Lung microvascular endothelial cell (primary cell): ENCODE measurements at regions not wholly inside any gene's neighbourhood (a gene's known extent, or its start where the extent isn't known, plus 50 kb on each side); places are given as distances from the start of the nearest gene placed in this dataset.

Source experiments
- DNase-seq, 2 donors: peaks; one replicate each; pipeline versions ENCODE4 v3.0.0 to v3.0.0-alpha.2; 2010; ENCODE audit warnings: low read depth in 2 of 2

DNA sequence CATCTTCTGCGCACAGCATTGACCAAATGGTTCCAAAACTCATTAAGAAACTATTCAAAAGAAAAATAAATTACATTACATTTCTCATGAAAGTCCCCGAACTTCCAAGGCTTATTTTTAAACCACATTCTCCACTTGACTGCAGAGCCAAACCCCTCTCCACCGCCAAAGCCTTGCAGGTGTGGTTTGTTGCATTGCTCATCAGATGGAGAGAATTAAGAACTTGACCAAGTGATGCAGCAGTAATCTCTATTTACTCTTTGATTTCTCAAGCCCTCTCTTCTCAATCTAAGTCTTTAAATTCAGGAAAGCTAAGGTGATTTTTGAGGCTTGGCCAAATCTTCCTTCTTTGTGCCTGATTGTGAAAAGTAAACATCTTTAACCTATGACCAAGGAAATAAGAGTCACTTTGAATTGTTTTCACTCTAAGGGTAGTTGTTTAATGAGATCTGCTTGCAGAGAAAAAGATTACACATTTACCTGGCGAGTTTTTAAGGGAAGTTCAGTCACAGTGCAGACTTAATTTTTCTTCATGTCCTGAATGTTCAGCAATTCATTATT lies 290.5 kb upstream of the ITGA1 start:
- no peak for DNase-seq

DNA sequence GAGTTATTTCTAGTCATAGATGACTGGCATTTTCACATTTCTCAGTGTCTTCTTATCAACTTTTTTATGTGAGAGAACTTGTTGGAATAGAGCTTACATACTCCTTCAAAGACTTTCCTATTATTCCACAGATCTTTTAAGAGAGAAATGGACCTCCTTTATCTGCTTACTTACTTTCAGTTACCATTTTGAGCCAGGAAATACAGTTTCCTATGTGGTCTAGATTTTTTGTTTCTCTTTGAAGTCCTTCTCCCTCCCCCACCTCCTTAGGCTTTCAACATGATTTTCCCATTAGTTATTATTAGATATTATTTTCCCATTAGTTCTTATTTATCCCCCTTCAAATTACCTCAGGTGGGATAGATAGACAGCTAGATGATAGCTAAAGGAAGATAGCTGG lies 289.1 kb upstream of the ITGA1 start:
- DNase-seq = no peak

DNA sequence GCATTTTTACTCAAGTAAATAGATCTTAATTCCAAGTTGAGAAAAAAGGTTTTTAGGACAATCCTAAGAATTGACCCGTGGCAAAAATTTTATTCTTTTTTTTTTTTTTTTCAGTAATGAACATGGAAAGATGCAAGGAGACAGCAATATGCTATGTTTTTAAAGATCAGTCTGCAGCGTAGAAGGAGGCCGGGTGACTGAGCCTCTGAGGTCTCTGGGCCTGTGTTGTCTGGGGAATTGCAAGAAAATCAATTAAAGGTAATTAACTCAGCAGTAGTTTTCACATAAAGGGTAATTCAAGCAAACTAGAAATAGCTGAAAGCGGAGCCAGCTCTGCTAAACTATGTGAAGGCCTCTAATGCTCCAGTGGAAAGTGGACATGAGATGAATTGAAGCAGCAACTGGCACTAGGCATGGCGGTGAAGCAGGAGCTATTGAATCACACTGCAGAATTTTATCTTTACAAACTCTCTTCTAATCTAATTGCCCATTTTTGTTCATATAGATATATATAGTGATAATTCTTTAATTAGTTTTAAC lies 285.2 kb upstream of the ITGA1 start:
- no peak for DNase-seq

DNA sequence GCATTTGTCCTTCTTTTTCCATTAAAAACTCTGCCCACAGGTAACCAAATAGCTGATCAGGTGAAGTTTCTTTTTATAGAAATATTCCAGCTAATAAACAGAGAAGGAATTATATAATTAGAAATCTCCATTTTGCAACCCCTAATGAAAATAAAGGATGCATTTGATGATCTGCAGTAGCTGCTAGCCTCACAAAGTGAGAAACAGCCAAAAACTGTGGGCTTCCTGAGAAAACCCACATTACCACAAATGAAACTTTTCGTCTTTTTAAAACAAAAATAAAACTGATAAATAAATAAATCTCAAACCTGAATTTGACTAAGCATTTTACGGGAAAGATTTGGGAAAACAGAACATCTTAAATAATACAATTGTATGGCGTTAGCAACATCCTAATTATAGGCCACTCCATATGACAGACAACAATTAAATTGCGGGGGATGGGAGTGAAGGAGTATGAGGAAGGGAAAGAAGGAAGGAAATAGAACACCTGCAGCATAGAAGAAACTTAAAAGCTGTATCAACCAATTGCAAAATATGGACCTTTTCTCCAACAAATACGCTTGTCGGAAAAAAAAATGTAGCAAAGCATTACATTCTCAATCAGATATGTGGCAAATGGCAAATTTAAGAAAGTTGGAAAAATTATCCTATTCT lies 283.0 kb upstream of the ITGA1 start:
- DNase-seq = no peak

DNA sequence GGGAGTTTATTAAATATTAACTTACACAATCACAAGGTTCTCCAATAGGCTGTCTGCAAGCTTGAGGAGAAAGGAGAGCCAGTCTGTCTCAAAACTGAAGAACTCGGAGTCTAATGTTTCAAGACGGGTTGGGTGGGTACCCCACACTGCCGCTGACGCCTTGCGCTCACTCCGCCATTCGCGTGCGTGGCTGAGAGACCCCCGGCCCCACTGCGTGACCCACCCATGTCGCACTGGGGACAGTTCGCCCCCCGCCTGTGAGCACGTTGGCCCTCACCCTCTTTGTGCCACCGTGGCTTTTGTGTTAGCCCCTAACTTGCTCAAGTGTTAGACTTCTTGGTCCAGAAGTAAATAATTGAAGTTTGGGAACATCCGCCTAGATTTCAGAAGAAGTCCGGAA lies 270.0 kb upstream of the ITGA1 start:
- DNase-seq = no peak

DNA sequence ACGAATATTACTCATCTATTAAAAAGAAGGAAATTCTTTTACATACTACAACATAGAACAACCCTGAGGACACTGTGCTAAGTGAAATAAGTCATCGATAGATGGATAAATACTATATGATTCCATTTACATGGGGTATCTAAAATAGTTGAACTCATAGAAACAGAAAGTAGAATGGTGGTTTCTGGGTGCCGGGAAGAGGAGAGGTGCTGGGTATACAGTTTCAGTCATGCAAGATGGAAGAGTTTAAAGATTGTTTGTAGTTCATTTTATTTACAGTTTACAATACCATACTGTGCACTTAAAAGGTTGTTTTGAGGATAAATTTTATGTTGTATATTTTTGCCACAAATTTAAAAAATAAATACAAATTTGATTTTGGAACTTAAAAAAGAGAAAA lies 267.5 kb upstream of the ITGA1 start:
- no peak for DNase-seq

DNA sequence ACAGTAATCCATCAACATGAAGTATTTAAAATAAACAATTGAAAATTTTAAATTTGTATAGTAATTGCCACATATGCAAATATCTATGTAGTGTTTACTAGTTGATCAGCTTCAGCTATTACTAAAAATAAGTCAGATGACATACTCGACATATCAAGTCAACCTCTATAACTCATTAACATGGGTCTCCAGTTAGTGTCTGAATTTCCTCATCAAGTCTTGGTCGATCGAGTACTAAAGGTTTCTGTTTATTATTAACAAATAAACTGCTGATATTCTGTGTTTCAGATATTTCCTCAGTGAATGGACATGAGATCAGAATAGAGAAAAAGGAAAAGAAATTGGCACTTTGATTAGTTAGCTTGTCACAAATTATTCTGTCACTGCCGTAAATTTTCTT lies 266.5 kb upstream of the ITGA1 start:
- DNase-seq = no peak

DNA sequence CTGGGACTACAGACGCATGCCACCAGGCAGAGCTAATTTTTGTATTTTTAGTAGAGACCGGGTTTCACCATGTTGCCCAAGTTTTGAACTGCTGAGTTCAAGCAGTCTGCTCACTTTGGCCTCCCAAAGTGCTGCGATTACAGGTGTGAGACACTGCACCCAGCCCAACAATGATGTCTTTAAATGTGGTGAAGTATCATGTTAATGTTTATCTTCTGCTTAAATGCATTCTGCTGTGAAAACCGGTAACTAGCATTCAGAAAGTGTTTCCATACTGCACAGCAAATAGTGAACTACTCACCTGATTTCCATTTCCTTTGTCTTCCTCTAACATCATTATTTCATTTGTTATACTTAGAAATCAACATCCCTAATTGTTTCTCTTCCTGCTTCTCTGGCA lies 264.0 kb upstream of the ITGA1 start:
- no peak for DNase-seq

DNA sequence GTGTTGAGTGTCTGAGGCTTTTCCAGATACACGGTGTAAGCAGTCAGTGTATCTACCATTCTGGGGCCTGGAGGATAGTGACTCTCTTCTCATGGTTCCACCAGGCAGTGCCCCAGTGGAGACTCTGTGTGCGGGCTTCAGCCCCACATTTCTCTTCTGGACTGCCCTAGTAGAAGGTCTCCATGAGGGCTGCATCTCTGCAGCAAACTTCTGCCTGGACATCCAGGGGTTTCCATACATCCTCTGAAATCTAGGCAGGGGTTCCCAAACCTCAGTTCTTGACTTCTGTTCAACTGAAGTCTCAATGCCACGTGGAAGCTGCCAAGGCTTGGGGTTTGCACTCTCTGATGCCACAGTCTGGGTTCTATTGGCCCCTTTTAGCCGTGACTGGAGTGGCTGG lies 256.6 kb upstream of the ITGA1 start:
- DNase-seq = no peak

DNA sequence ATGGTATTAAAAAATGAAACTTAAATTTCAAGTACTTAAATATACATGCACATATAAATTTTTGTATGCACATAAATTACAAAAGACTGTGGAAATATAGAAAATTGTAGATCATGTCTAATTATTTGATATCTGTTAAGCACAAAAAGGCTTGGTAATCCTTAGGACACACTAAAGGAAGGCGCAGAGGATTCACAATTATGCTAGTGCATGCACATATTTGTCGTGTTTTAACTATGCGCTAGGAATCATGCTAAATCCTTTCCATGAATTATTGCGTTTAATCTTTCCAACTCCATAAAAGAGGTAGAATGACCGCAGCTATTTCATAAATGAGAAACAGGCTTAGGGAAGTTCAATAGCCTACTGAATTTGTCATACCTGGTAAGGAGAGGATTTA lies 244.1 kb upstream of the ITGA1 start:
- DNase-seq = no peak

DNA sequence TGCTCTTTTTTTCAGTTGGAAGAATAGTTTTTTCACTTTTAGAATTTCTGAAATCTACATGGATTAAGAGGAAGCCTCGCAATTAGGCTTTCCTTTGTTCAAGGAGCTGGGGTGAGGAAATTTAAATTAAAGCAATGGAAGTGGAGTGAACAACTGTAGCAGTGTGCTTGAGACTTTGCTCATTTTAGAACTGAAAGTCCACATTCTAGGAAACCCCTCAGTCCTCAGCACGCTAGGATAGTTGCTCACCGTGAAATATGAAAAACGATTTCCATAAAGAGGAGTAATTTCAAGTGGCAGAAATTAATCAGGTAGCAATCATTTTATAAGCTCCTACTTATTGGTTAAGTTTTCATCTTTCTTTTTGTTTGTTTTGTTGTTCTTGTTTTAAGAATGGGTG lies 243.0 kb upstream of the ITGA1 start:
- no peak for DNase-seq

DNA sequence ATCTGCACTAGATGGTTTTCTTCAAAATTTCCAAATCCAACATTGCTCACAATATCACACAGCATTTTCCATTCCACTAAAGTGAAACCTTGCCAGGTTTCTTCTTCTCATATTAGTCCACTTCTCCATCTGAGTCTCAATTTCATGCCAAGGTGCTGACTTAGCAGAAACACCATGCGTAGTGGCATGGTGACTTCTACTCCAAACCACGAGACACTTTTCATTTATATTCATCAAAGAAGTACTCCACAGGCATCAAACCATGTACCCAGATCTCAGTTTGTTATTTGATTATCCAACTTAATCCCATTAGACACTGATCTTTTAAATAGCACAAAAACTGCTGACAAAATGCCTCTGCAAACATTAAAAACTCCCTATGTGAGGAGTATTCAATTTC lies 233.4 kb upstream of the ITGA1 start:
- DNase-seq = no peak

DNA sequence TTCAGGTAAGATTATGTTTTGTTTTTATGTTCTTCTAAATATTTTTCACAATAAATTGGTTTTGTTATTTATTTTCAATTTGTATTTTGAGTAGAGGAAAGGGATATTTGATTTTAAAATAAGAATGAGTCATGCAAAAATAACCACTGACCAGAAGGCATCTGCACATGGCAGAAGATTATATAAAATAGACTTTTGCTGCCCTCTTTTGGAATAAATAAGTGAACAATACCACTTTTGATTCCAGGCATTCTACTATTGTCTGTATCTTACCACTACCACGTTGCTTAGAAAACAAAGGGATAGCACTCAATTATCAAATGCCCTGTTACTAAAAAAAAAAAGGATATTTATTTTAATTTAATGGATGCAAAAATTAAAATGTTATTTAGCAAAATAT lies 227.3 kb upstream of the ITGA1 start:
- no peak for DNase-seq

DNA sequence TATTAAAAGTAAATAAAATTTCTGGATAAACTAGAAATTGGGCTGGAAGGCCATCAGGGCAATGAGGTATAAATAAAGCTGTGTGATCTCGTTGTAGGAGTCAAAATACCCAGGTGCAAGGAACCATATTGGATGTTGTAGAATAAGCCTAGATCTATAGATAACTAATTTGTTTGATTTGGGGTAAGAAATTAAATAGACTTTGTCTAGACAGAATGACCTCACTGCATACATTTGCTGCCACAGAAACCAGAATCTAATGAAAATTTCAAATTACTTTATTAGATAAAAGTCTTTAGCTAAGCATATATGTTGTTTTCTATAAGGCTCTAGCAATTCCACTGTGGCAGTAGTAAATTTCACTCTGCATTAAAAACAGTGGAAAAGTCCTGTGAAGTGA lies 225.2 kb upstream of the ITGA1 start:
- DNase-seq = no peak

DNA sequence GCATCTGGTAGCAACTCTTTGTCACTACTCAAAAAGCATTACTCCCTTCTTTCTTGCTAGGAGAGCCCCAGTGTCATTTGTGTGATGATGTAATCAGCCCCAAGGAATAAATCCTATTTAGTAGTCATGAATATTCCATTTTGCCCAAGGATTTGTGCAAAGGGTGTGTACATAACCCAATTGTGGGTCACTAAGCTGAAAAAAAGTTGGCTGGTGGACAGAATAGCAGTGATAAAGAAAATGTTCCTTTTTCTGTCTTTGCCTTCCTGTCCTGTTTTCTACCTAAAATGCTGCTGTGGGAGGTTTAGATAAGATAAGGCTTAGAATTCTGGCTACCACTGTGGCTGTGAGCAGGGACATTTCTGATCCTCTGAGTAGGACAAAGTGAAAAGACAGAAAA lies 223.1 kb upstream of the ITGA1 start:
- no peak for DNase-seq

DNA sequence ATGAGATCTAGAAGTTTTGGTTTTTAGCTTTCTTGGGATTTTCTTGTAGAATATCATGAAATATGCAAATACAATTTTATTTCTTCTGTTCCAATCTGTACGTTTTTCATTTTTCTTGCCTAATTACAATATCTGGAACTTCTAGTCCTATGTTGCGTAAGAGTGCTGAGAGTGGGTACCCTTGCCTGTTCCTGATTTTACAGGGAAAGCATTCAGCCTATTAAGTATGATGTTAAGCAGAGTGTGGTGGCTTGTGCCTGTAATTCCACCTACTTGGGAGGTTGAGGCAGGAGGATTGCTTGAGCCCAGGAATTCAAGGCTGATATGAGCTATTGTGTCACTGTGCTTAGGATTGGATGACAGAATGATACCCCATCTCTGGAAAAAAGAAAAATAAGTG lies 210.2 kb upstream of the ITGA1 start:
- DNase-seq = no peak

DNA sequence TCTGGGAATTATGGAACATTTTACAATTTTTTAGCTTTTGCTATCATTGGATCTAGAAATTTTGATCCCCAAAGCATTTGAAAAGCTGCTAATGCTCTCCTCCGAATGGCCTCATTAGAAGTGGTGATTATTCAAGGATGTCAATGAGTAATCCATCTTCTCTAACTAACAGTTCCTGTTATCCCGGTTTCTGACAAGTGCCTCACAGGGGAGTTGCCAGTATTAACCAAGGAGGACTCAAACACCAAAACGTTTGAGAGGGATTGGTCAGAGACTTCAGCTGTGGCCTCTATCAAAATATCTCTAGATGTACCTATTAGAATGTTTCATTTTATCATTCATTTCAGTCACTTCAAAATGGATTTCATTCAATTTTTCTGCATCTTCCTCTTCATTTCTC lies 208.3 kb upstream of the ITGA1 start:
- DNase-seq = no peak

DNA sequence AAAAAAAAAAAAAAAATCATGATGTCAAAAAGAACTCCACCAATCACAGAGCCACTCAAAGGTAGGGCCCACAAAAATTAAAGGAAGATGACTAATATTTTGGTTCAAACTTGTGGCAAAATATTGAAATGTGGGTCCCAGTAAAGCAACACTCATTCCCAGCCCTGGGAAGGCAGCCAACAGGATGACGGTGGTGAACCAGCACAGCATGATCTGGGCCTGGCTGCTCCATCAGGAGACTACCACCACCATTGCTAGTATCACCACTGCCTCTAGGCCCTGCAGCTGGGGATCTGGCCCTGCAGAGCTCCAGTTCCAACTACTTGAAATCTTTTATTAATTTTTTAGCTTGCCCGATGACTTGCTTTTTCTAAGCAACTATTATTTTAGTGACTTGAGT lies 206.8 kb upstream of the ITGA1 start:
- DNase-seq = peak; percentile 11 to 33

DNA sequence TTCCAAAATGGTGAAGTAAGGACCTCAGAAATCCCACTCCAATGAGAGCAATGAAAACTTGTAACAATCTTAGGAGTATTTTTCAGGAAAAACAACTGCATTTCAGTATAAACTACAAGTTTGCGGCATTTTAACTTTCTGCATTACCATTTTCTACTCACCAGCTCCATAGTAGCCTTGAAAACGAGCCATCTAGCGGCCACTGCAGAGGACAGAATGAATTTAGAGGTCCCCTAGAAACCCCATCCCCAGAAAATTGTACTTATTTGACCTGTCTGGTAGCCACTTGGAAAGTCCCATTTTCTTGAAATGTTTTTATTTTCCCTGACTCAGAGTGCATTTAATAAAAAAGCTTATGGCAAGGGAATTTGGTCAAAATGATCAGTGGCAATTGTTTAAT lies 205.4 kb upstream of the ITGA1 start:
- DNase-seq = no peak

DNA sequence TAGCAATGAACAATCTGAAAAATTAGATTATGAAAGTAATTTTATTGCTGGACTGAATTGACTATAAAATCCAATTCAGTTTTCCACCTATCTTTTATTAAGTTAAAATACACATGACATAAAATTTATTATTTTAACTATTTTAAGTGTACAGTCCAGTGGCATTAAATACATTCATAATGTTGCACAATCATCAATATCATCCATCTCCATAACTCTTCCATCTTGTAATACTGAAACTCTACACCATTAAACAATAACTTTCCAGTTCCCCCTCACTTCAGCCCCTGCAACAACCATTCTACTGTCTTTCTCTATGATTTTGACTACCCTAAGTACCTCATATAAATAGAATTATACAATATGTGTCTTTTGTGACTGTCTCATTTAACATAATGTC lies 200.6 kb upstream of the ITGA1 start:
- no peak for DNase-seq

DNA sequence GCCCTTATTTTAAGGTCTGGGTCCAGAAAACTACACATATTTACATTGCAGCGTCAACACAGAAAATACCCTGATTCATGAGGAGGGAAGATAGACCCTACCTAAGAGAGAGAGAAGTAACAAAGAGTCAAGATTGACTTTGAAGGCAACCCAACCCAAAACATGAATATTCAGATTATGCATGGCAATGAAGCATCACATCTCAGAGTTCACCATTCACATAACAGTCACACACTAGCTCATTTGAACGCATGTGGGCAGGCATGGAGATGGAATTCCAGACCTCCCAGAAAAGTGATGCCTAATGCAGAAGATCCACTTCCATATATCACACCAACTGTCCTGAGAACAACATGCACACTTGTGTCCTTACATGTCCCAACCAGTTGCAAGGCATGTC lies 190.1 kb upstream of the ITGA1 start:
- no peak for DNase-seq

DNA sequence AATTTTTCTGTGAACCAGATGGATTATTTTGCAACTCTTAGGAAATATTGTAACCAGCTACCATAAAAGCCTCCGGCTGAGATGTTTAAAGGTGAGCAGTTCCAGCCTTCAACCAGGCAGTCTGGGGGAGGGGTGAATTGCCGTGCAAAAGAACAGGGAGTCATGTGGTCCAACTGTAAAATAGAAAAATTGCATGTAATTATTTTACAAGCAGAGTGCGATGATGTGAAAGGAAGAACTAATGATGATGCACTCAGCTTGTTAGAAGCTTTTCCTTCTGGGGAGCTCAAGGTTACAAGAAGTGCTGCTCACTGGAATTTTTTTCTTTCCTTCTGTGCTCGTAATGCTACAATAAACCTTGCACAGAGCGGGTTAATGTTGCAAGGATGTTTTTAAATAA lies 188.7 kb upstream of the ITGA1 start:
- DNase-seq = no peak

DNA sequence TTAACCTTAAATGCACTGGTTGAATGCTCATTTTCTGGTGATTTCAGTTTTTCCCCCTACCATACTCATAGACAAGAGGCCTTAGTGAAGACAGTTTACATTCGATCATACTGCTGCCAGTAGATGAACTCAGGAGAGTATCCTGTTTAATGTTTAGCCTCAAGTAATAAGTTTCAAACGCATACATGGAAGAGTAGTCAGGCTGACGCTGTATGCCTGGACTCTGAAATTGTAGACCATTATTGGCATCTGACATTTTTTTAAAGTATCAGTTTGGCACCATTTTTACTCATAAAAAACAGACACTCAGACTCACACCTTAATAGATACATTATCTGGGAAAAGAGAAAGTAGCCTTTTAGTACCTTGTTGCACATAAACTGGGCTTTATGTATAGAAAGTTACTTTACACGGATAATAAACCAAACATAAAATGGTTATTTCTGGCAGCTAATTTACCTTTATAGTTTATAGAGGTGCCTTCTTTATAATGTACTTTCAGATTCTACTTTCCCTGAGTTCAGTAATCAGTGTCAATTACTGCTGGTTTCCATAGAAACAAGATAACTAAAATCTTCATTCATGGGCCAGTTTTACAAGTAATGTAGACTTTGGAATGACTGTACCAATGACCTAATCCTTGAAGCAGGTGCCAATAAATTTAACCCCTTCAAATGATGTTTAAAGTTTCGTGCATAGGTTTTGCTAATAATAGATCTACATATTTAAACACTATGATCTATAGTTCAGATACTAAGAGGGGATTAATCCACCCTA lies 183.8 kb upstream of the ITGA1 start:
- DNase-seq = no peak
